Fibroblast of lung (primary cell): ENCODE measurements at regions not wholly inside any gene's neighbourhood (a gene's known extent, or its start where the extent isn't known, plus 50 kb on each side); places are given as distances from the start of the nearest gene placed in this dataset.
"Not testable (repeated sequence)": the region's sequence is repeated elsewhere in the genome, so short reads cannot be mapped to it uniquely, and the experiment has no call there.

Experiments used
- DNase-seq, 2 donors: peaks; one replicate each; pipeline versions ENCODE4 v3.0.0 to v3.0.0-alpha.2; 2010; ENCODE audit warnings: low read depth in 2 of 2
- H2AFZ ChIP-seq: 2 replicates; pipeline ENCODE4 v1.5.1; 2012; ENCODE audit warnings: low read length, control low read depth, inconsistent platforms
- H3K27ac ChIP-seq: 2 replicates; pipeline ENCODE4 v1.5.1; 2011; ENCODE audit warnings: low read length, control low read depth; ENCODE audit not compliant: insufficient read depth
- H3K27me3 ChIP-seq: 2 replicates; pipeline ENCODE4 v1.5.1; 2011; ENCODE audit warnings: mild to moderate bottlenecking, low read length; ENCODE audit not compliant: control insufficient read depth, insufficient read depth
- H3K36me3 ChIP-seq: 2 replicates; pipeline ENCODE4 v1.5.1; 2011; ENCODE audit warnings: low read length; ENCODE audit not compliant: control insufficient read depth, insufficient read depth
- H3K4me1 ChIP-seq: 2 replicates; pipeline ENCODE4 v1.5.1; 2011; ENCODE audit warnings: low read length; ENCODE audit not compliant: control insufficient read depth, insufficient read depth; ENCODE audit errors: extremely low read depth
- H3K4me2 ChIP-seq: 2 replicates; pipeline ENCODE4 v1.5.1; 2011; ENCODE audit warnings: low read length, control low read depth; ENCODE audit not compliant: insufficient read depth; ENCODE audit errors: extremely low read depth
- H3K4me3 ChIP-seq, 4 experiments: fragments of 200-600 bp in 1 of 4; sonication (generic) in 1 of 4; replicated peaks in 1 of 4; 2 replicates each; pipeline ENCODE4 v1.5.1; 2011 to 2016; ENCODE audit warnings: low read length in 4 of 4, low read depth in 3 of 4, mild to moderate bottlenecking in 3 of 4, control low read depth in 2 of 4, inconsistent platforms in 1 of 4, mixed read lengths in 1 of 4; ENCODE audit not compliant: insufficient read depth in 1 of 4; ENCODE audit errors: control extremely low read depth in 1 of 4
- H3K79me2 ChIP-seq: 2 replicates; pipeline ENCODE4 v1.5.1; 2012; ENCODE audit warnings: mild to moderate bottlenecking, low read length, inconsistent platforms; ENCODE audit not compliant: control insufficient read depth, insufficient read depth
- H3K9ac ChIP-seq: 2 replicates; pipeline ENCODE4 v1.5.1; 2011; ENCODE audit warnings: mild to moderate bottlenecking, low read length, control low read depth; ENCODE audit not compliant: insufficient read depth
- H3K9me3 ChIP-seq: 2 replicates; pipeline ENCODE4 v1.5.1; 2012; ENCODE audit warnings: low read depth, low read length; ENCODE audit not compliant: control insufficient read depth, insufficient read depth
- H4K20me1 ChIP-seq: 2 replicates; pipeline ENCODE4 v1.5.1; 2011; ENCODE audit warnings: low read length; ENCODE audit not compliant: control insufficient read depth, insufficient read depth; ENCODE audit errors: extremely low read depth

GRCh38 chr4:49233346-49233745 lies 247.3 kb downstream of the CWH43 start:
- H3K27me3 ChIP-seq, H3K9ac ChIP-seq, H3K4me3 ChIP-seq, H3K79me2 ChIP-seq, H3K36me3 ChIP-seq, H3K4me2 ChIP-seq, H3K27ac ChIP-seq, DNase-seq, H3K9me3 ChIP-seq, H2AFZ ChIP-seq, H3K4me1 ChIP-seq, H4K20me1 ChIP-seq: not testable (repeated sequence)

DNA sequence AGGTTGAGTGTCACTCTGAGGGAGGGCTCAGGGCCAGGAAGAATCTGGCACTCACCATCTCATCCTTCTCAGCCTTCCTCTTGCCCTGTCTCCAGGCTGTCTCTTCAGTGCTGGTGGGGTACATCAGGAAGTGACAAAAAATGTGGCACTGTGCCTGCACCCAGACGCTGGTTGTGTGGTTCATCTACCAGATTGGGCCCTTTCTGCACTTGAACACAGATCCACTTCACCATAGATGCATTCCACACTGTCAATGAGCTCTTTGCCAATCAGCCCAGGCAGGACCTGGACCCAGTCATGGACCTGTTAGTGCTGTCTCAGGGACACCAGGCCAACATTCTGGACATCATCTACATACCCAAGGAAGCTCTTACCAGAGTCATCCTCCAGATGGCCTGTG lies 247.7 kb downstream of the CWH43 start:
- H3K9me3 ChIP-seq, H3K4me1 ChIP-seq, H3K4me2 ChIP-seq, H3K9ac ChIP-seq, H3K36me3 ChIP-seq, H2AFZ ChIP-seq, H4K20me1 ChIP-seq, DNase-seq, H3K79me2 ChIP-seq, H3K27me3 ChIP-seq, H3K27ac ChIP-seq, H3K4me3 ChIP-seq: not testable (repeated sequence)

DNA sequence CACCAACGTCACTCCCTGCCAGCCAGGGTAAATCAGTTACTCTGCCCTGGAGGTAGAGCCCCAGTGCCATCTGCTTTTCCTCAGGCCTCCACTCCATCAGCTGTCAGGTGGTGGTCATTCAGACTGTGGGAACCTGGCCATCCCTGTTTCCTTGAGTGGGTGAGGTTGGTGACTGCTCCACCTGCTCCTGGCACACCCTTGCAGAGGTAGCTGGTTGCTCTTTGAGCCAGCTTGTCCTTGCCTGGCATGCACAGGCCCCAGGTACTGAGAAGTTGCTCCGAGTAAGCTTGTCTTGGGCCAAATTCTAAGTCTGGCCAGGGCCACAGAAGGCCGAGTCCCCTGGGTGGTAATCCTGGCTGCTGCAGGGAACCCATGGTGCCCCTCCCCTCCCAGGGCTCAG lies 248.3 kb downstream of the CWH43 start:
- H3K36me3 ChIP-seq, H3K9me3 ChIP-seq, H3K27me3 ChIP-seq, H3K4me3 ChIP-seq, H3K79me2 ChIP-seq, H3K4me2 ChIP-seq, H3K9ac ChIP-seq, H3K27ac ChIP-seq, H3K4me1 ChIP-seq, DNase-seq, H2AFZ ChIP-seq, H4K20me1 ChIP-seq: not testable (repeated sequence)

GRCh38 chr4:49235413-49236160 lies 249.5 kb downstream of the CWH43 start:
- not testable (repeated sequence) for H3K9me3 ChIP-seq, DNase-seq, H3K4me3 ChIP-seq, H3K4me1 ChIP-seq, H3K9ac ChIP-seq, H3K27ac ChIP-seq, H3K79me2 ChIP-seq, H3K36me3 ChIP-seq, H3K27me3 ChIP-seq, H2AFZ ChIP-seq, H3K4me2 ChIP-seq, H4K20me1 ChIP-seq

DNA sequence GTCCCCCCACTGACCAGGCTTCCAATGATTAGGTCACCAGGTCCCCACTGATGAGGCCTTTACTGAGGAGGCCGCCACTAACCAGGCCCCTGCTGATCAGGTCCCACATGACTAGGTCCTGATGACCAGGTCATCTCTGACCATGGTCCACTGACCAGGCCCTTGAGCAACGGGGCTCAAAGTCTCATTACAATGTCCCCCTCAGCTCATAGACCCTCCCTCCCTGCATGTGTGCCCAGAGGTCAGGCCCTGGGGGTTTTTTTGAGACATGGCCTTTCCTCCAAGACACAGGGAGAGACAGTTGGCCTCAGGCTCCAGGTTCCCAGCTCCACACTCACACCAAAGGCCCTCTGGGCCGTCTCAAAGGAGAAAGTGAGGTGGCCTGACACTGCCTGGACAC lies 250.4 kb downstream of the CWH43 start:
- DNase-seq, H3K4me3 ChIP-seq, H3K4me1 ChIP-seq, H3K79me2 ChIP-seq, H2AFZ ChIP-seq, H3K4me2 ChIP-seq, H3K27me3 ChIP-seq, H3K9ac ChIP-seq, H4K20me1 ChIP-seq, H3K36me3 ChIP-seq, H3K27ac ChIP-seq, H3K9me3 ChIP-seq: not testable (repeated sequence)

GRCh38 chr4:49241295-49241694 lies 255.2 kb downstream of the CWH43 start:
- not testable (repeated sequence) for H3K4me3 ChIP-seq, H3K27ac ChIP-seq, H3K4me2 ChIP-seq, H3K79me2 ChIP-seq, H2AFZ ChIP-seq, H3K36me3 ChIP-seq, H3K9me3 ChIP-seq, H3K9ac ChIP-seq, H3K4me1 ChIP-seq, H4K20me1 ChIP-seq, DNase-seq, H3K27me3 ChIP-seq

DNA sequence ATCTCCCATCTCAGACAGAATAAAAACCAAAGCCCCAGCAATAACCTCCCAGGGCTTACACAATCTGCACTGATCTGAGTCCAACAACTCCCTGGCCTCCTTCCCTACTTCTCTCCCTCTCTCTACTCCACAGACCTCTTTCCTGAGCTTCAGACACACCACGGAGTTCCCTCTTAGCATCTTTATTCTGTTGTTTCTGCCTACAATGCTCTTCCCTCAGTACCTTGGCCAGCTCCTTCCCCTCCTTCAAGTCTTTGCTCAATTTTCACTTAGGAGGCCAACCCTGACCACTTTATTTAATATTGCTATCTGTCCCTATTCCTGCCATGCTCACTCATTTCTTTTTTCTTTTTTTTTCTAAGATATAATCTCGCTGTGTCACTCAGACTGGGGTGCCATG lies 276.7 kb downstream of the CWH43 start:
- H3K4me1 ChIP-seq, H4K20me1 ChIP-seq, H3K9ac ChIP-seq, H3K27ac ChIP-seq, H3K4me2 ChIP-seq, H2AFZ ChIP-seq, H3K9me3 ChIP-seq, H3K36me3 ChIP-seq, H3K27me3 ChIP-seq, H3K4me3 ChIP-seq, DNase-seq, H3K79me2 ChIP-seq: not testable (repeated sequence)
